Glutamatergic neuron (in vitro differentiated cells): ENCODE measurements at regions not wholly inside any gene's neighbourhood (a gene's known extent, or its start where the extent isn't known, plus 50 kb on each side); places are given as distances from the start of the nearest gene placed in this dataset.

Experiments used
- DNase-seq: peaks from one replicate; pipeline ENCODE4 v3.0.0; 2022
- H3K27ac Mint-ChIP-seq: one replicate; pipeline ENCODE4 v1.8.0; 2020; ENCODE audit warnings: mild to moderate bottlenecking, mixed read lengths, inconsistent platforms; ENCODE audit not compliant: unreplicated experiment
- H3K27me3 Mint-ChIP-seq: one replicate; pipeline ENCODE4 v1.8.0; 2020; ENCODE audit warnings: mild to moderate bottlenecking, moderate library complexity, mixed read lengths, inconsistent platforms; ENCODE audit not compliant: unreplicated experiment
- H3K36me3 Mint-ChIP-seq: one replicate; pipeline ENCODE4 v1.8.0; 2020; ENCODE audit warnings: mild to moderate bottlenecking, mixed read lengths, inconsistent platforms; ENCODE audit not compliant: unreplicated experiment
- H3K4me1 Mint-ChIP-seq: one replicate; pipeline ENCODE4 v1.8.0; 2020; ENCODE audit warnings: mild to moderate bottlenecking, low read depth, mixed read lengths, inconsistent platforms; ENCODE audit not compliant: unreplicated experiment
- H3K4me3 Mint-ChIP-seq: one replicate; pipeline ENCODE4 v1.8.0; 2020; ENCODE audit warnings: mild to moderate bottlenecking, mixed read lengths, inconsistent platforms; ENCODE audit not compliant: unreplicated experiment
- H3K9me3 Mint-ChIP-seq: one replicate; pipeline ENCODE4 v1.8.0; 2020; ENCODE audit warnings: mild to moderate bottlenecking, moderate library complexity, mixed read lengths, inconsistent platforms; ENCODE audit not compliant: unreplicated experiment
- CTCF ChIP-seq: fragments of 200-600 bp; sonication (generic); IDR thresholded peaks from one replicate; pipeline ENCODE4 v1.5.0; 2021; ENCODE audit not compliant: partially characterized antibody, unreplicated experiment

- no peak for TF ChIP-seq CTCF
- DNase-seq = no peak
- peaks cover 2% of the 10 kb centered on the region for H3K27me3 Mint-ChIP-seq
- peaks cover 6% of the 10 kb centered on the region for H3K4me1 Mint-ChIP-seq
- no peaks in the 10 kb centered on the region for H3K36me3 Mint-ChIP-seq
- H3K4me3 Mint-ChIP-seq = no peak overlapping the region
- peaks cover 3% of the 10 kb centered on the region for H3K9me3 Mint-ChIP-seq
- H3K27ac Mint-ChIP-seq = no peak overlapping the region
These were observed 377.4 kb downstream of the RPRM start for GRCh38 chr2:153101187-153101586.

- TF ChIP-seq CTCF = no peak
- no peak for DNase-seq
- Mint-ChIP-seq H3K36me3 (no peaks in the 10 kb centered on the region), H3K27ac (no peak overlapping the region), H3K9me3 (peaks cover 3% of the 10 kb centered on the region), H3K4me1 (peaks cover 6% of the 10 kb centered on the region), H3K27me3 (no peaks in the 10 kb centered on the region), H3K4me3 (no peak overlapping the region)
These were observed 378.4 kb downstream of the RPRM start for GRCh38 chr2:153100151-153100550.

GRCh38 chr2:153098073-153098472 is 379.7 kb downstream of the ARL6IP6 start:
- Mint-ChIP-seq H3K27ac (no peak overlapping the region), H3K4me1 (peaks cover 4% of the 10 kb centered on the region), H3K36me3 (no peaks in the 10 kb centered on the region), H3K27me3 (no peaks in the 10 kb centered on the region), H3K9me3 (peaks cover 3% of the 10 kb centered on the region), H3K4me3 (no peak overlapping the region)
- no peak for DNase-seq
- no peak for TF ChIP-seq CTCF

GRCh38 chr2:153096272-153096671 is 377.9 kb downstream of the ARL6IP6 start:
- H3K4me3 Mint-ChIP-seq = no peak overlapping the region
- no peaks in the 10 kb centered on the region for H3K27me3 Mint-ChIP-seq
- peaks cover 2% of the 10 kb centered on the region for H3K9me3 Mint-ChIP-seq
- peaks cover 7% of the 10 kb centered on the region for H3K36me3 Mint-ChIP-seq
- no peak overlapping the region for H3K27ac Mint-ChIP-seq
- no peaks in the 10 kb centered on the region for H3K4me1 Mint-ChIP-seq
- TF ChIP-seq CTCF = no peak
- DNase-seq = no peak

- no peak for DNase-seq
- no peaks in the 10 kb centered on the region for H3K27me3 Mint-ChIP-seq
- no peaks in the 10 kb centered on the region for H3K4me1 Mint-ChIP-seq
- TF ChIP-seq CTCF = no peak
- peaks cover 7% of the 10 kb centered on the region for H3K36me3 Mint-ChIP-seq
- H3K4me3 Mint-ChIP-seq = no peak overlapping the region
- no peak overlapping the region for H3K27ac Mint-ChIP-seq
- no peaks in the 10 kb centered on the region for H3K9me3 Mint-ChIP-seq
These were observed 372.9 kb downstream of the ARL6IP6 start for GRCh38 chr2:153091344-153091743.
